ENCODE measurements at regions not wholly inside any gene's neighbourhood (a gene's known extent, or its start where the extent isn't known, plus 50 kb on each side); places are given as distances from the start of the nearest gene placed in this dataset.
"Not testable (repeated sequence)": the region's sequence is repeated elsewhere in the genome, so short reads cannot be mapped to it uniquely, and the experiment has no call there.

DNA sequence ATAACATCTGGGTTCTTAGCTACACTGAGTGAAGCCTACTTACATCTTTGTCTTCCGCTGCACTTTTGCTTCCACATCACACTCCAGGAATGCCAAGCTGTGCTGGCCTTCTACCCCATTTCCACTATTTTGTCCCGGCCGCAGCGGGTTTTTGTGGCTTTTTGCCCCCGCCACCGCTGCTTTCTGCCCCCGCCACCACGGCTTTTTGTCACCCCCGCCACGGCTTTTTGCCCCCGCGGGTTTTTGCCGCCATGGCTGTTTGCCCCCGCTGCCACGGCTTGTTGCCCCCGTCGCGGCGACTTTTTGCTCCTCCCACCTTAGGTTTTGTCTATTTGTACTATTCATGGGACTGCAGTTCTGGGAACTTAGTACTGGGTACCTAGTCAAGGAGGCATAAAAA, 875.4 kb downstream of the ZNF37A start:
- H3K9me3 ChIP-seq; DNase-seq; H3K4me1 ChIP-seq; H3K4me3 ChIP-seq; H3K27ac ChIP-seq; H3K27me3 ChIP-seq; H3K36me3 ChIP-seq; intact Hi-C loops (cut with DNase I); ATAC-seq: not testable (repeated sequence)

DNA sequence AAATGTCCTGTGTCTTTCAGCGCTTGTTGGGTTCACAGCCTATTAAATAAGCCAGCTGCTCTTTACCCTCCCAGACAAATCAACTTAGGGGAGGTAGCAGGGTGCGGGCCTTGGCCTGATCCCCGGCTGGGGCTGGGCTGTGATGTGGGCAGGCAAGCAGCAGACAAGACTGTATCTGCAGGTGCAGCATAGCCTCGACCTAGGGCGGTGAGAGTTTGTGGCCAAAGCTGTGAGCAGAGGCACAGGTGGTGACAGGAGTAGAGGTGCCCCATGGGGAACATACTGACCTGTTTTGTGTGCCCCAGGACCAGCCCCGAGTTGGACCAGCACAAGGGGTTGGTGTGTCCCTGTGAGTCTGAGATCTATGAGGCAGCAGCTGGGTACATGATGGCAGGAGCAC, 885.4 kb downstream of the ZNF37A start:
- Histone ChIP-seq H3K4me1 (no peaks in the 10 kb centered on the region), H3K4me3 (no peak overlapping the region), H3K27me3 (no peaks in the 10 kb centered on the region), H3K27ac (no peak overlapping the region), H3K9me3 (no peaks in the 10 kb centered on the region), H3K36me3 (no peaks in the 10 kb centered on the region)
- intact Hi-C loops (cut with DNase I): no loop called here
- DNase-seq: no peak
- peak; percentile 22 for ATAC-seq
- TF ChIP-seq, protein P1, sequence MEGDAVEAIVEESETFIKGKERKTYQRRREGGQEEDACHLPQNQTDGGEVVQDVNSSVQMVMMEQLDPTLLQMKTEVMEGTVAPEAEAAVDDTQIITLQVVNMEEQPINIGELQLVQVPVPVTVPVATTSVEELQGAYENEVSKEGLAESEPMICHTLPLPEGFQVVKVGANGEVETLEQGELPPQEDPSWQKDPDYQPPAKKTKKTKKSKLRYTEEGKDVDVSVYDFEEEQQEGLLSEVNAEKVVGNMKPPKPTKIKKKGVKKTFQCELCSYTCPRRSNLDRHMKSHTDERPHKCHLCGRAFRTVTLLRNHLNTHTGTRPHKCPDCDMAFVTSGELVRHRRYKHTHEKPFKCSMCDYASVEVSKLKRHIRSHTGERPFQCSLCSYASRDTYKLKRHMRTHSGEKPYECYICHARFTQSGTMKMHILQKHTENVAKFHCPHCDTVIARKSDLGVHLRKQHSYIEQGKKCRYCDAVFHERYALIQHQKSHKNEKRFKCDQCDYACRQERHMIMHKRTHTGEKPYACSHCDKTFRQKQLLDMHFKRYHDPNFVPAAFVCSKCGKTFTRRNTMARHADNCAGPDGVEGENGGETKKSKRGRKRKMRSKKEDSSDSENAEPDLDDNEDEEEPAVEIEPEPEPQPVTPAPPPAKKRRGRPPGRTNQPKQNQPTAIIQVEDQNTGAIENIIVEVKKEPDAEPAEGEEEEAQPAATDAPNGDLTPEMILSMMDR (IDR thresholded peaks at IDR 0.05): no peak

Data from upper lobe of right lung (tissue), 1 donor.